ENCODE measurements at regions not wholly inside any gene's neighbourhood (a gene's known extent, or its start where the extent isn't known, plus 50 kb on each side); places are given as distances from the start of the nearest gene placed in this dataset.

GRCh38 chr1:222462601-222463000 lies 85.3 kb downstream of the HHIPL2 start:
- no peak for TF ChIP-seq POLR2AphosphoS5 (IDR thresholded peaks at IDR 0.05; ENCODE audit: low read depth, low read length)
- no peak for TF ChIP-seq PBX3 (IDR thresholded peaks at IDR 0.05)
- TF ChIP-seq REST (IDR thresholded peaks at IDR 0.05; ENCODE audit: low read depth, low read length): no peak
- TF ChIP-seq, protein P1, sequence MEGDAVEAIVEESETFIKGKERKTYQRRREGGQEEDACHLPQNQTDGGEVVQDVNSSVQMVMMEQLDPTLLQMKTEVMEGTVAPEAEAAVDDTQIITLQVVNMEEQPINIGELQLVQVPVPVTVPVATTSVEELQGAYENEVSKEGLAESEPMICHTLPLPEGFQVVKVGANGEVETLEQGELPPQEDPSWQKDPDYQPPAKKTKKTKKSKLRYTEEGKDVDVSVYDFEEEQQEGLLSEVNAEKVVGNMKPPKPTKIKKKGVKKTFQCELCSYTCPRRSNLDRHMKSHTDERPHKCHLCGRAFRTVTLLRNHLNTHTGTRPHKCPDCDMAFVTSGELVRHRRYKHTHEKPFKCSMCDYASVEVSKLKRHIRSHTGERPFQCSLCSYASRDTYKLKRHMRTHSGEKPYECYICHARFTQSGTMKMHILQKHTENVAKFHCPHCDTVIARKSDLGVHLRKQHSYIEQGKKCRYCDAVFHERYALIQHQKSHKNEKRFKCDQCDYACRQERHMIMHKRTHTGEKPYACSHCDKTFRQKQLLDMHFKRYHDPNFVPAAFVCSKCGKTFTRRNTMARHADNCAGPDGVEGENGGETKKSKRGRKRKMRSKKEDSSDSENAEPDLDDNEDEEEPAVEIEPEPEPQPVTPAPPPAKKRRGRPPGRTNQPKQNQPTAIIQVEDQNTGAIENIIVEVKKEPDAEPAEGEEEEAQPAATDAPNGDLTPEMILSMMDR (IDR thresholded peaks at IDR 0.05): no peak
- no peak for TF ChIP-seq IRF3 (IDR thresholded peaks at IDR 0.05; ENCODE audit: low read depth, low read length)
- TF ChIP-seq, protein P2, sequence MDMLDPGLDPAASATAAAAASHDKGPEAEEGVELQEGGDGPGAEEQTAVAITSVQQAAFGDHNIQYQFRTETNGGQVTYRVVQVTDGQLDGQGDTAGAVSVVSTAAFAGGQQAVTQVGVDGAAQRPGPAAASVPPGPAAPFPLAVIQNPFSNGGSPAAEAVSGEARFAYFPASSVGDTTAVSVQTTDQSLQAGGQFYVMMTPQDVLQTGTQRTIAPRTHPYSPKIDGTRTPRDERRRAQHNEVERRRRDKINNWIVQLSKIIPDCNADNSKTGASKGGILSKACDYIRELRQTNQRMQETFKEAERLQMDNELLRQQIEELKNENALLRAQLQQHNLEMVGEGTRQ (IDR thresholded peaks at IDR 0.05; ENCODE audit: borderline replicate concordance, low read depth, low read length): no peak
- no peak for TF ChIP-seq MEF2A (IDR thresholded peaks at IDR 0.05; ENCODE audit: borderline replicate concordance, low read depth)
